GM23338 (cell line): ENCODE measurements at regions not wholly inside any gene's neighbourhood (a gene's known extent, or its start where the extent isn't known, plus 50 kb on each side); places are given as distances from the start of the nearest gene placed in this dataset.

Source experiments
- CTCF ChIP-seq, 2 experiments: fragments of 200-600 bp in 1 of 2; sonication (generic) in 1 of 2; conservative IDR thresholded peaks; 2 replicates each; pipeline versions ENCODE4 v1.5.1 to v1.6.1; 2016 to 2017; ENCODE audit warnings: antibody characterized with exemption in 2 of 2, low read depth in 2 of 2, mild to moderate bottlenecking in 2 of 2, moderate library complexity in 1 of 2
- EZH2 ChIP-seq: fragments of 200-600 bp; sonication (generic); IDR thresholded peaks from one replicate; pipeline ENCODE4 v1.8.0; 2017; ENCODE audit warnings: antibody characterized with exemption, mild to moderate bottlenecking, low read depth; ENCODE audit not compliant: unreplicated experiment
- EZH2phosphoT487 ChIP-seq: fragments of 200-600 bp; sonication (generic); IDR thresholded peaks from one replicate; pipeline ENCODE4 v1.8.1; 2018; ENCODE audit warnings: antibody characterized with exemption; ENCODE audit not compliant: unreplicated experiment
- JUNB ChIP-seq: IDR thresholded peaks from one replicate; pipeline ENCODE4 v1.6.1; 2016; ENCODE audit warnings: antibody characterized with exemption; ENCODE audit not compliant: unreplicated experiment
- POLR2AphosphoS5 ChIP-seq: IDR thresholded peaks from 2 replicates; pipeline ENCODE4 v1.6.1; 2016; ENCODE audit warnings: antibody characterized with exemption, low read depth
- REST ChIP-seq: IDR thresholded peaks from one replicate; pipeline ENCODE4 v1.6.1; 2018; ENCODE audit warnings: antibody characterized with exemption; ENCODE audit not compliant: unreplicated experiment
- ZNF462 ChIP-seq: fragments of 250-450 bp; sonication (Bioruptor Pico); IDR thresholded peaks from 2 replicates; pipeline ENCODE4 v1.5.0; 2020; ENCODE audit warnings: mild to moderate bottlenecking, moderate library complexity

GRCh38 chr17:62882878-62883277 is 74.8 kb upstream of the MARCHF10 start:
- TF ChIP-seq CTCF (conservative IDR thresholded peaks at IDR 0.05; ENCODE audit: low read depth in 2 of 2) (no peak), EZH2phosphoT487 (no peak), EZH2 (no peak), REST (no peak), POLR2AphosphoS5 (no peak), JUNB (no peak), ZNF462 (CRISPR knock-in tag) (no peak)
